Activated CD8-positive, alpha-beta memory T cell treated with anti-CD3 and anti-CD28 coated beads, Interleukin-2, amount 10 ng/mL, durations not matched to agents 7 days and 5 days (primary cell): ENCODE measurements at regions not wholly inside any gene's neighbourhood (a gene's known extent, or its start where the extent isn't known, plus 50 kb on each side); places are given as distances from the start of the nearest gene placed in this dataset.

Experiments used
- ATAC-seq: fragments of 150-1000 bp; cut with Tn5 transposase; one replicate; pipeline ENCODE4 v1.10.0; 2021; ENCODE audit warnings: moderate library complexity
- CTCF ChIA-PET: fragments of 350-600 bp; sonication (Branson Sonifier 250); formaldehyde crosslinking; loops from one replicate; lab custom pipeline; 2021; ENCODE audit warnings: antibody characterized with exemption; lab: Charles Lee
- DNase-seq: peaks from one replicate; pipeline ENCODE4 v3.0.0-alpha.2; 2020
- H3K27ac Mint-ChIP-seq: one replicate; pipeline ENCODE4 v1.8.0; 2021; ENCODE audit warnings: mild to moderate bottlenecking, mixed read lengths
- H3K27me3 Mint-ChIP-seq: one replicate; pipeline ENCODE4 v1.8.0; 2021; ENCODE audit warnings: mixed read lengths
- H3K36me3 Mint-ChIP-seq: one replicate; pipeline ENCODE4 v1.8.0; 2021; ENCODE audit warnings: mild to moderate bottlenecking, mixed read lengths
- H3K4me1 Mint-ChIP-seq: one replicate; pipeline ENCODE4 v1.8.0; 2021; ENCODE audit warnings: mixed read lengths
- H3K4me3 Mint-ChIP-seq: one replicate; pipeline ENCODE4 v1.8.0; 2021; ENCODE audit warnings: mild to moderate bottlenecking, moderate library complexity, mixed read lengths
- H3K9me3 Mint-ChIP-seq: one replicate; pipeline ENCODE4 v1.8.0; 2022; ENCODE audit warnings: low read depth, mixed read lengths

- no peak overlapping the region for H3K4me3 Mint-ChIP-seq
These were observed 49.9 kb upstream of the C5orf46 start for GRCh38 chr5:147956064-147956841.

More at GRCh38 chr5:147956064-147956841, 49.9 kb upstream of the C5orf46 start:
- H3K27ac Mint-ChIP-seq, result no peak overlapping the region
- H3K9me3 Mint-ChIP-seq, result no peaks in the 10 kb centered on the region
- ATAC-seq, result no peak
- H3K36me3 Mint-ChIP-seq, result no peaks in the 10 kb centered on the region
- DNase-seq, result no peak
- peaks cover 4% of the 10 kb centered on the region for H3K27me3 Mint-ChIP-seq
- CTCF ChIA-PET, result interaction anchor here (1.1 kb wide), 1 partner anchor 133 kb away, joined by 3 read pairs; no protein-coding TSS in a partner anchor
- H3K4me1 Mint-ChIP-seq, result no peaks in the 10 kb centered on the region
